PC-3 (cell line): ENCODE measurements at regions not wholly inside any gene's neighbourhood (a gene's known extent, or its start where the extent isn't known, plus 50 kb on each side); places are given as distances from the start of the nearest gene placed in this dataset.

ENCODE experiments used
- EZH2 ChIP-seq: fragments of 300-600 bp; sonication (generic); IDR thresholded peaks from one replicate; pipeline ENCODE4 v1.6.1; 2017; ENCODE audit warnings: antibody characterized with exemption, mild to moderate bottlenecking, low read length; ENCODE audit not compliant: unreplicated experiment
- TF ChIP-seq, protein P1 (sequence below): fragments of 300-600 bp; sonication (generic); conservative IDR thresholded peaks from 2 replicates; pipeline ENCODE4 v1.5.1; 2017; ENCODE audit warnings: antibody characterized with exemption, low read depth, mild to moderate bottlenecking, low read length

DNA sequence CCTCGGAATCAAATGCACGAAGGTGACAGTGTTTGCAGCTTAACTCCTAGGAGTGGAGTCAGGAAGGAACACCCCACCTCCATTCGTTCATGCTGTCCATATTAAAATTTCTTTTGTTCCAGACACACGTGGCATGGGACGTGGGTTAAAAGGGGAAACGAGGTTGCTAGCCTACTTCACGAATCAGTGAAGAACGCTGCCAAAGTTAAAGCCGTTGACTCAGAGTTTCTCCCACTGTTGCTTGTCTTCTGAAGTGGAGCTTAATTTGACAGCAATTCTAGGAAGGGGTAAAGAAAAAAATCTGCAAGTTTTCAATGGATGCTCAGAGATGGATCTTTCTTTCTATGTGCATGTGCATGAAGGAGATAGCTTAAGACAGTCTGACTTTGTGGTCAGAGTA is 499.1 kb downstream of the CD83 start:
- TF ChIP-seq EZH2, result no peak
- TF ChIP-seq, protein P1, sequence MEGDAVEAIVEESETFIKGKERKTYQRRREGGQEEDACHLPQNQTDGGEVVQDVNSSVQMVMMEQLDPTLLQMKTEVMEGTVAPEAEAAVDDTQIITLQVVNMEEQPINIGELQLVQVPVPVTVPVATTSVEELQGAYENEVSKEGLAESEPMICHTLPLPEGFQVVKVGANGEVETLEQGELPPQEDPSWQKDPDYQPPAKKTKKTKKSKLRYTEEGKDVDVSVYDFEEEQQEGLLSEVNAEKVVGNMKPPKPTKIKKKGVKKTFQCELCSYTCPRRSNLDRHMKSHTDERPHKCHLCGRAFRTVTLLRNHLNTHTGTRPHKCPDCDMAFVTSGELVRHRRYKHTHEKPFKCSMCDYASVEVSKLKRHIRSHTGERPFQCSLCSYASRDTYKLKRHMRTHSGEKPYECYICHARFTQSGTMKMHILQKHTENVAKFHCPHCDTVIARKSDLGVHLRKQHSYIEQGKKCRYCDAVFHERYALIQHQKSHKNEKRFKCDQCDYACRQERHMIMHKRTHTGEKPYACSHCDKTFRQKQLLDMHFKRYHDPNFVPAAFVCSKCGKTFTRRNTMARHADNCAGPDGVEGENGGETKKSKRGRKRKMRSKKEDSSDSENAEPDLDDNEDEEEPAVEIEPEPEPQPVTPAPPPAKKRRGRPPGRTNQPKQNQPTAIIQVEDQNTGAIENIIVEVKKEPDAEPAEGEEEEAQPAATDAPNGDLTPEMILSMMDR, result no peak
